ENCODE measurements at regions not wholly inside any gene's neighbourhood (a gene's known extent, or its start where the extent isn't known, plus 50 kb on each side); places are given as distances from the start of the nearest gene placed in this dataset.

- TF ChIP-seq POLR2A (IDR thresholded peaks at IDR 0.05) (no peak), CTCF (IDR thresholded peaks at IDR 0.05 in 4 of 5, conservative IDR thresholded peaks at IDR 0.05 in 1 of 5) (no peak)
Measured at GRCh38 chr10:118937226-118937625, 92.3 kb upstream of the NANOS1 start.

Data from gastrocnemius medialis (tissue), 4 donors.